HG03439 (cell line): ENCODE measurements at regions not wholly inside any gene's neighbourhood (a gene's known extent, or its start where the extent isn't known, plus 50 kb on each side); places are given as distances from the start of the nearest gene placed in this dataset.
"Not testable (repeated sequence)": the region's sequence is repeated elsewhere in the genome, so short reads cannot be mapped to it uniquely, and the experiment has no call there.

Experiments
- ATAC-seq: cut with Tn5 transposase; IDR thresholded peaks from one replicate; pipeline ENCODE4 v1.9.1; 2021; ENCODE audit warnings: mild to moderate bottlenecking, moderate library complexity; ENCODE audit not compliant: unreplicated experiment

DNA sequence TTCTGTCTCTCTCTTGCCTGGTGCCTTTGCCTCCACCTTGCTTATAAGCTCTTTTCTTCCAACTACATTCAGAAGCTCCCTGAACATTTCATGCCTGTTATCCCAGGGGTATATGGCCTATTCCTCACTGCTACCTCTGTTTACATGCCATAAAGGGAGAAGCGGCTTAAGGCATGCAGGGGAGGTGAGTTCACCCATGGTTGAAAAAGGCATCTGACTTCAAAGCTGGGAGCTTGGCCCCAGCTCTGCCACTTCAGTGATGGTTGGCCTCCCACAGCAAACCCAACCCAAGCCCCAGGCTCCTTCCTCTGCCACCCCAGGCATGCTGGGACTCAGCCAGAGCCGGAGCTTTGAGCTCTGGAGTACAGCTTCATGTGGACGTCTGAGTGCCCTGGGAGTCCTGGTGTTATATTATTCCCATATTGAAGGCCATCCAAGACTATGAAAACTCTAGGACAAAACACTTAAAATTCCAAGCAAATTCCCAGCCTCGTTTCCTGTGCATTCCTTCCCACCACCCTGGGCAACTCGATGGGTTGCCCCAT lies 468.6 kb upstream of the ZMIZ1 start:
- no peak for ATAC-seq

DNA sequence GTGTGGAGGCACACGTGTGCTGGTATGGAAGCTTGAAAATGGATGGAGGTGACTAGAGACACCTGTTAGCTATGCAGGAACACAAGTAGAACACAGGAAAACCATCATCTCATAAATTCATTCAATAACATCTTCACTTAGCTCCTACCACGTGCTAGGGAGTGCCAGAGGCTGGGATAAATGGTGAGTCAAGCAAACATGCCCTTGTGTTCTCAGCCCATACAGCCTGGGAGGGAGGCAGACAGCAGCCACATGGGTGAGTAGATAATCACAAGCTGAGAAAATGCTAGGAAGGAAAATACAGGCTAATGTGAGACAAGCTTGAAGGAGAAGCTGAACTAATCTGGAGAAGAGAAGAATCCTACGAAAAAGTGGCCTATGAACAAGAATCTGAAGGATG lies 468.0 kb upstream of the ZMIZ1 start:
- ATAC-seq, result no peak

DNA sequence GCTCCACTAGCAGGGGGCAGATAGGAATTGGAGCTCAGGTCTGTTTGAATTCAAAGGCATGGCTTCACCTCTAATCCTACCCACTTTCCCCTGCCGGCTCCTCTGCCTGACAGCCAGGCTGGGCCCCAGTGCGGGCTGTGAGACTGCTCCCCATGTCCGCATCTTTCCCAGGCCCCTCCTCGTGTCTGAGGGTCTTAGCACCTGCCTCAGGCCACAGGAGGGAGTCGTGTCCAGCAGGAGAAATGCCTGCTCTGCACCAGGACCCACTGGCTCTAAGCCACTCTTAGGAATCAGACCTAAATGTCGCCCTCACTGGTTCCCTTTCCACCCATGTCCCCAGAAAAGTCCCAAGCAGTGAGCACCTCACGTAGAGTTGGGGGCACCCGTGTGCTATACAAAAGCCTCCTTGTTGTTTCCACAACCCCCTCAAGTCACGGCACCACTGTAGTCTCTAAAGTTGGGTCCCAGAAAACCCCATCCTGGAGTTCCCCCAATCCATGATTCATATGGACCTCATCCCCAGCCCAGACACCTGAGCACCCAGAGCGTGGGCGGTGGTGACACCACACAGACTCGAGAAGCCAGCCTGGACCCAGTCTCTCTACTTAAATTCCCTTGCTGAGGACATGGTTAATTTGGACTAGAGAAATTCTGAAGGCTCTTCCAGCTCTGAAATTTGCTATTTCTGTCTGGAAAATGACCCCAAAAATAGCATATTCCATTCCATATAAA lies 466.4 kb upstream of the ZMIZ1 start:
- no peak for ATAC-seq

DNA sequence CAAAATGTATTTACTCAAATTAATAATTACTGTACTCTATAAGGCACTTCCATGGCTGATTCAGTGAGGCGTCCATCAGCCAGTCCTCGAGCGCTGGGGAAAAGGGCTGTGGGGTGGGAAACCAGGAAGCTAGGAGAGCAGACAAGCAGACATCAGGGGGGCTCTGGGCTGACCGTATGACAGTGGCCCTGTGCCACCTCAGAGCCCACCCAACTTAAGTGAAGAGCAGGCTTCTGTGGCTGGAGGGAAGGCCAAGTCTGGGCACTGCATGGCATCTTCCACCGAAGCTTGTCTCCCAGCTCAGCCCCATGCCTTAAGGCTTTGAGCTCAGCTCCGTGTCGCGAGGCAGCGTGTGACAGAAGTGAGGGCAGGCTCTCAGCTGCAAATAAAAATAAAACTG lies 464.5 kb upstream of the ZMIZ1 start:
- ATAC-seq, result no peak

DNA sequence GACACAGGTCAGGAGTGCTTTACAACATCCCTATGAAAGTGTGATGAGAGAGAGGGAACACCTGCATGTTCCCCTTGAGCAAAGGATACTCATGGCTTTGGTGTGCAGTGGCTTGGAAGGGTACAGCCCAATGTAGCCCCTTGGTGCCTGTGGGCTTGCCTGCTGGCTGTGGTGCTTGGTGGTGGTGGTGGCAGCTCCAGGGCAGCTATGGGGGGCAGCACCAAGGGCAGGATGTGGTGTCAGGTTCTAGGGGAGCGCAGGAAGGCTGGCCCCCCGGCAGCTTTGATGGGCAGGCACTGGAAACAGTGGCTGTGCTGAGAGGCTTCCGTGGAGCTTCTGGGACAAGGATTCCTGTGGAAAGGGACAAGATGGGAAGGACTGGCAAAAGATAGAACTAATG lies 464.0 kb upstream of the ZMIZ1 start:
- ATAC-seq, result no peak

DNA sequence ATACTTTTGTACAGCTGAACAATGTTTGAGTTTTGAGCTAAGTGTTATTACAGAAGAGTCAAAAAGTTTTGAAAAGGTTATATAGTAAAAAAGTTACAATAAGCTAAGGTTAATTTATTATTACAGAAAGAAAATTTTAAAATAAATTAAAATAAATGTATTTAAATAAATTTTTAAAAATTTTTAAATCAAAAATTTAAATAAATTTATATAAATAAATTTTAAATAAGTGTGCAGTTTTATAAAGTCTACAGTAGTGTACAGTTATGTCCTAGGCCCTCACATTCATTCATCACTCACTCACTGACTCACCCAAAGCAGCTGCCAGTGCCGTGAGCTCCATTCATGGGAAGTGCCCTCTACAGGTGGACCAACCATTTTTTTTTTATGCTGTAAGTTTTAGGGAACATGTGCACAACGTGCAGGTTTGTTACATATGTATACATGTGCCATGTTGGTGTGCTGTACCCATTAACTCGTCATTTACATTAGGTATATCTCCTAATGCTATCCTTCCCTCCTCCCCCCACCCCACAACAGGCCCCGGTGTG lies 462.9 kb upstream of the ZMIZ1 start:
- no peak for ATAC-seq

DNA sequence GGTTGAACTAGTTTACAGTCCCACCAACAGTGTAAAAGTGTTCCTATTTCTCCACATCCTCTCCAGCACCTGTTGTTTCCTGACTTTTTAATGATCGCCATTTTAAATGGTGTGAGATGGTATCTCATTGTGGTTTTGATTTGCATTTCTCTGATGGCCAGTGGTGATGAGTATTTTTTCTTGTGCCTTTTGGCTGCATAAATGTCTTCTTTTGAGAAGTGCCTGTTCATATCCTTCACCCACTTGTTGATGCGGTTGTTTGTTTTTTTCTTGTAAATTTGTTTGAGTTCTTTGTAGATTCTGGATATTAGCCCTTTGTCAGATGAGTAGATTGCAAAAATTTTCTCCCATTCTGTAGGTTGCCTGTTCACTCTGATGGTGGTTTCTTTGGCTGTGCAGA lies 462.0 kb upstream of the ZMIZ1 start:
- not testable (repeated sequence) for ATAC-seq

DNA sequence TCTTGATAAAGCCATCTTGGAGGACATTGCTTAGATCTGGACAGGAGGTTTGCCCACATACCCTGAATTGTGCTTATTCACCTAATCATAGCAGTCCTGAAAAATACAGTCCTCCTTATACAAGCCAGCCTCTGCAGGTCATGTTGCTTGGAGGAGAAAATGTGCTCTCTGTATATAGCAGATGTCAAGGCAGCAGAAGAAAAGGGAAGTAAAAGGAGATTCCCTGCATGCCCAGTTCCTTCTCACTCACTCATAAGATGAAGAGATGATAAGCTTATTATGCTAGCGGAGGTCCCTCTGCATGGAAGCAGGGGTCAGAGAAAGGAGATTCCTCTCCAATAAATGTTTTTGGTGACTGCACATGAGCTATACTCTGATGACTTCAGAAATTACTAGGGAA lies 458.8 kb upstream of the ZMIZ1 start:
- no peak for ATAC-seq

DNA sequence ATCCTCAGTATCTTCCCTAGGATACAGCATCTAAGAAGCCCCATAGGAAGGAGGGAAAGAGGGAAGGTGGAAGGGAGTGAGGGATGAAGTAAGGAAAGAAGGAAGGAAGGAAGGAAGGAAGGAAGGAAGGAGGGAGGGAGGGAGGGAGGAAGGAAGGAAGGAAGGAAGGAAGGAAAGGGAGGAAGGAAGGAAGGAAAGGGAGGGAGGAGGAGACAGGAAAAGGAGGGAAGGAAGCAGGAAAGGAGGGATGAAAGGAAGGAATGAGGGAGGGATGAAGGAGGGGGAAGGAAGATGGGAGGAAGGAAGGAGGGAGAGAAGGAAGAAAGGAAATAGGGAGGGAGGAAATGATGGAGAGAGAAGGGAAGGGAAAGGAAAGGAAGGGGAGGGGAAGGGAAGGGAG lies 455.6 kb upstream of the ZMIZ1 start:
- no peak for ATAC-seq

DNA sequence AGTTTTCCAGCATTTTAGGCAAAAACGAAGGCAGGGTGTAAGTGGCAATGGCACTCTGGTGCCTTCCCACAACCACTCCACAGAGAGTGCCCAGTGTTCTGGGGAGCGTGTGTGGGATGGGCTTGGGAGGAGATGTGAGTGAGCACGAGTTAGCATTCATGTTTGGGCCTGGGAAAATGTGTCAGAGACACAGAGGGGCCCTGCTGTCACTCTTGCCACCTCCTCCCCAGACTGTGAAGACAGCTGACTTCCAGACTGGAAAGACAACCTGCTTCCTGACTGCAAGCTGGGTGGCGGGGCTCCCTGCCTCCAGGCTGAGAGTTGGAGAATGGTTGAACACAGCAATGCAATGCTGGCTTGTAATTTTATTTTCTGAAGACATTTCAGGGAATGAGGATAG lies 454.5 kb upstream of the ZMIZ1 start:
- no peak for ATAC-seq

DNA sequence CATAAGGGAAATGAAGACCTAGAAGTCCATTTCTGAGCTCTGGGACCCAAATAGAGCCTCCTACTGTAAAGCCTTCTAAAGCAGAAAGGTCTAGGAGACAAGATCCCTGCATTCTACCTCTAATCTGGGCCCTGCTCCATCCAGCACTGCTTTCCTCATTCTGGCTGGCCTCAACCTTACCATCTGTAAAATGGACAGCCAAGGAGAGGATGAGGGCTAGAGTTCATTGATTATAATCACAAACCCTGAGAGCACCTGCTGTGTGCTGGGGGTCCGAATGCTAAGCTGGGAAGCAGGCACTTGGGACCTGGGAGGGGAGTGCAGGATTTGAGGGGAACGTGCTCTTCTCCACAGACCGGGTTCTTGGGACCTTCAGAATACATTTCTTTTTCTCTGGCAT lies 454.0 kb upstream of the ZMIZ1 start:
- no peak for ATAC-seq

DNA sequence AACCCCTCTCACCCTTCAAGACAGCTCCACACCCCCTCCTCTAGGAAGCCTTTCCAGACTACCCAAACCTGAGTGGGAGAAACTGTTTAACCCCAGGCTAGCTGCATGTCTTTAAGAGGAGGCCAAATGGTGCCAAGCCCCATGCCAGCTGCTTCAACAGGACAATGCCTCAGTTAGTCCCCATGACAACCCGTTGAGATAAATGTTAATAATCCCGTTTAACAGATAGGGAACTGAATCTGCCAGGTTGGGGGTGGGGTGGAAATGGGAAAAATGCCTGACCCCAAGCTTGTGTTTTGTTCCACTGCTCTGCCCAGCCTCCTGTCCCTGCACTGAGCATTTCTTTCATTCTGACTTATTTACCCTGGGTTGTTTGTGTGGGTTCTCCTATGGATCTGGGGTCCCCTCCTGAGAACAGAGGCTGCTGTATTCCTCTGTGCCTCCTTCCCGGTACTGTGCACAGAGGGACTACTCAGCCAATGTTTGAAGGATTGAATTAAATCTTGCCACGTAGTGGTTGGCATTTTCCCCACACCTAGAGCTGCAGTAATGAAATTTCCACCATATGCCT lies 452.6 kb upstream of the ZMIZ1 start:
- no peak for ATAC-seq

DNA sequence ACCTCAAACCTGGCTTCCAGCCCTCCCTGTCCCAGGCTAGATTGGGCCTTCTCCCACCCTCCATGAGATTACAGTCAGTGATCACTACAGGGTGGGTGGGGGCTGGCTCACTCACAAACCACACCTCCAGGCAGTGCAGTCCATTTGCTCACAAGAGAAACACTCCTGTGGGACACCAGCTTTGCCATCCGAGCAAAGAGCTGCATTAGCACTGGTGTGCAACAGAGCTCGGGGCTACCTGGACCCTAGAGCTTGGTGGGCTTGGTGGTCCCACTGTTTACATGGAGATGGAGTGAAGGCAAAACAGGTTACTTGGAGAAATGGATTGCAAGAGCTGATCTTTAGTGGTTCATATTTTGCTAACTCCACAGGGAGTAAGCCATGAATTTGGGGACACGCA lies 451.7 kb upstream of the ZMIZ1 start:
- no peak for ATAC-seq

DNA sequence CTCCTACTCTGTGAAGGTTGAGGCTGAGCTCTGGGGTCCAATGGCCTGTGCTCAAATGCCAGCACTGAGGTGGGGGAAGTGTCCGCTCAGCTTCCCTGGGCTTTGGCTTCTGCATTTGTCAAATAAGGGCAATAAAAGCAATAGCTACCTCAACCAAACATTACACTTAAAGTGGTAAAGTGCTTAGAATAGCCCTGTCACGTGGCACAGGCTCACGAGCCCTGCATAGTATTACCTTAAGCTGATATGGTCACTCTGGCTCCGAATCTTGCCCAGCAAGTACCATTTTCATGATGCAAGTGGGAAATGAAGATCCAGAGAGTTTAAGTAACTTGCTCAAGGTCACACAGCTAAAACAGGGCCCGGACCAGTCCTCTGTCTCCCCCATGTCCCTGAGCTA lies 451.1 kb upstream of the ZMIZ1 start:
- no peak for ATAC-seq

DNA sequence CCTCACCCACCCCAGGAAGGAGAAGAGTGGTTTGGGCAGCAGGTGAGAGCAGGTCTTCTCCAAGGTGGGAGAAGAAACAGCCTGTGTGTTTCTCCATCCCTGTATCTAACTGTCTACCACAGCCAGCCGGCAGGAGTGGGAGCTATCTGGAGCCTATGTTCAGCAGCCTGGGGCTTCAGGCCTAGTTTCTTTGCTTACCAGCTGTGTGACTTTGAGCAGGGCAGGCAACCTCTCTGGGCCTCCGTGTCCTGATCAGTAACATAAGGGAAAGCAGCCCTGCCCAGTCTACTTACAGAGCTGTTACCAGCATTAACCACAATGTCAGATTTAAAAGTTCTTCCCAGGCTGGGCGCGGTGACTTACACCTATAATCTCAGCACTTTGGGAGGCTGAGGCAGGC lies 450.7 kb upstream of the ZMIZ1 start:
- no peak for ATAC-seq

DNA sequence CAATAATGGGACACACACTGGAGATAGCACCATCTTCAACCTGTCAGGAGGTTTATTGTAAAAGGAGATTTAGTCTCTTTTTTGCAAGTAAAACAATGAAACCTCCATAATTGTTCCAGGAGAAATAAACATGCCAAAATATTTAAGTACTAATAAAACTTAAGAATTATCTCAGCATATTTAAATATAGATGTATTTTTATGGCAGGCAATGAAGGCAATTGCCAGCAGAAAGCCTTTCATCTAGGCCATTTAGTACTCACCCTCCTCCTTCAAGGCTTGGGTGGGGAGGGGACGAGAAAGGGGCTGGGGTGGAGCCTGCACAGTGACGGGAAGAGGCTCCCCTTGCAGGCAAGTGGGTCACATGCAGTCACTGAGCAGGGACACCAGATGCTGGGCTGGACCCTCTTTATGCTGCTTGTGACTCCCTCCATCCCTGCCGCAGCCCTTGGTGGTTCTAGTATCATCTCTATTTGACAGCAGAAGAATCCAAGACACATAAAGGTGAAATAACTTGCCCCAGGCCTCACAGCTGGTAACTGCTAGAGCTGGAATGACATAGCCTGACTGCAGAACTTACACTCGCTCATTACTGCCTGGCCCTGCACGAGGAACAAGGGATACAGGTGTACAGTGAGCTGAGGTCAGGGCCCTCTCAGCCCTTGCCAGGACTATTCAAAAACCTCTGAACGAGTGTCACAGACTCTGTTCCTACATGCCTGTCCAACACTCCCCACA lies 449.5 kb upstream of the ZMIZ1 start:
- ATAC-seq, result no peak

DNA sequence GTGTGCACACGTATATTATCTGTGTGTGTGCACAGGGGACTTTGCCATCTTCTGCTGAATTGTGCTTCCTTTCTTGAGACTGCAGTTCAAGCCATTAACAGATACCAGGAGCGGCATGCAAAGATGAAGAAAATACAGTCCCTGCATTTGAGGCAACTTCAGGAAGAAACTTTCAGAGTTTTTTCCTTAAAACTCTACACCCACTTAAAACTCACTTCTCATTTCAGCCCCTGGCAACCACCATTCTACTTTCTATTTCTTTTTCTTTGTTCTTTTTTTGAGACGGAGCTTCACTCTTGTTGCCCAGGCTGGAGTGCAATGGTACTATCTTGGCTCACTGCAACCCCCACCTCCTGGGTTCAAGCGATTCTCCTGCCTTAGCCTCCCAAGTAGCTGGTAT lies 448.9 kb upstream of the ZMIZ1 start:
- no peak for ATAC-seq

DNA sequence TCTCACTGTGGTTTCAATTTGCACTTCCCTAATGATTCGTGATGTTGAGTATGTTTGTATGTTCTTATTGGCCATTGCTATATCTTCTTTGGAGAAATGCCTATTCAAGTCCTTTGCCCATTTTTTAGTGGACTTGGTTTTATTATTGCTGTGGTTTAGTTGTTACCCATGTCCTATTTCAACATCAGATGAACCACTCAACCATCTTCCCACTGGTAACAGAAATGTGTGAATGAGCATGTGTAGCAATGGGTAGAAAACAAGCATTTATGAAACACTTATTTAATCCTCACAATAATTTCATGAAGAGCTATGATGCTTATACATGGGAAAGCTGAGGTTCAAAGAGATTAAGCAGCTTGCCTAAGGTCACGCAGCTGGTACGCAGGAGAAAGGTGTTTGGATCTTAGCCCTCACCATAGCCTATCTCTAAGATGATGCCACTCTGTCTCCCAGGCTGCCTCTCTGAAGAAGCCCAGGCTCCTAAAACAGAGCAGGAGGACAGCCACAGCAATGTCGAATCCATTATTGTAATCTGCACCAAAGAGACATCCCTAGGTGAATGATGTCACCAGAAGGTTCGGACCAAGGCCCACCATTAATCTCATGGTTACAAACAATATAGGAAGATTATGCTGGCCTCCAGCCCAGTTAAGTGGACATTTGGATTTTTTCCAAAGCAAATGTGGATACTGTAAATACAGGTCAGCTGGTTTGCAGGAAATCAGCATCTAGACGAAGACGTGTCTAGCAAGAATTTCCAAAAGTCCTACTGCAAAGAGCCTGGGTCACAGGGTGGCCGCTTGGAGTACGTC lies 447.6 kb upstream of the ZMIZ1 start:
- no peak for ATAC-seq

DNA sequence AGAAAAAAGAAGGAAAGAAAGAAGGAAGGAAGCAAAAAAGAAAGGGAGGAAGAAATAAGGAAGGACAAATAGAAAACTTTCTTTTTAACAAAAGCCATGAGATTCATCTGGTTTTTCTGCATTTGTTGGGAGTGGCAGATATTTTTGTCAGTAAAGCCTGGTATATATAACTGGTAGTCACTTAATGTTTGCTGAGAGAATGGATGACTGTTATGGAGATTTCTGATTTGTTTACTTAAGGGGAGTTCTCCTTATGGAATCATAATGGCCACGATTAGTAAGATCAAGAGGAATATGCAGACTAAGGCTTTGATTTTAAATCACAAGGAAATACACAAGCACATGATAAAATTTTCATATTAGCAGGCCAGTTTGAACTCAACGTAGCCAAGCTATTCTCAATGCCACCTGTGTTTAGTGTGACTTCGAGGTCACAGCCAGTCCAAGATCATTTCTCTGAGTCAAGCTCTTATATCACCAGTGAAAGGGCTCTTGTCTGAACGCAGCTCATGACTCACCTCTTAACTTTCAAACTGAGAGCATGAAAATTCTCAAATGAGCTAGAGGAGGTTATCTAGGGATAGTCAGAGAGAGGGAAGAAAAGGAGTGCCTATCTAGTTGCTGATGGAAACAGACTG lies 445.1 kb upstream of the ZMIZ1 start:
- no peak for ATAC-seq

DNA sequence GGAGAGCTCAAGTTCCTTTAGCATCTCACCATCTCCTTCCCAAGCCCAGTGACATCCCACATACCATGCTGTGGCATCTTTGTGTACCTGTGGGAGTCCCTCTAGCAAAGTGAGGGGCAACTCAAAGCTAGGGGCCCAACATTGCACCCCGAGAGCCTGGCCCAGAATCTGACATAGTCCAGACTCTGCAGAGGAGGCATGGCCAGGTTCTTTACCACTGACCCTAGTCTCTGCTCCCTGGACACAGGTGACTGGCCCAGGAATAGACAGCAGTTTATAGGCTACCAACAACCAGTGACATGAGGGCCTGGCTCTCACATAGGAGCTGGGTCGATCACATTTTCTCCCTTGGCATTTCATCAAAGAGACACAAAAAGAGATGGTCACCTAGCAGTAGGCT lies 444.0 kb upstream of the ZMIZ1 start:
- ATAC-seq, result no peak

DNA sequence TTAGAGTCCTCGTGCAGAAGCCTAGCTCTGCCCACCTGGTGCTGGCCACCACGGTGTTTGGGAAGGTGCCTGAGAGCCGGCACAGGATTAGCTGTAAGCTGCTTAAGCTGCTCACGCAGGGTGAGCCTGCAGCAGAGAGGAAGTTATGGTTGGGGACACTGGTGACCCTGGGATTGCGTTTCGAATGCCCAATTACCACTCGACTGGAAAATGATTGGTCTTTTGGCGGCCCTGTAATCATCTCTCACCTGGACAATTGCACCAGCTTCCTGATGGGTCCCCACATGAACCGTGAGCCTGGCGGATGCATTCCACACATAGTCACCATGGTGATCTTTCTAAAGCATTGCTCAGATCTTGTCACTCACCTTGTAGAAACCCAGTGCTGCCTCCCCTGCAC lies 442.3 kb upstream of the ZMIZ1 start:
- ATAC-seq, result no peak
